ENCODE measurements at regions not wholly inside any gene's neighbourhood (a gene's known extent, or its start where the extent isn't known, plus 50 kb on each side); places are given as distances from the start of the nearest gene placed in this dataset.

DNA sequence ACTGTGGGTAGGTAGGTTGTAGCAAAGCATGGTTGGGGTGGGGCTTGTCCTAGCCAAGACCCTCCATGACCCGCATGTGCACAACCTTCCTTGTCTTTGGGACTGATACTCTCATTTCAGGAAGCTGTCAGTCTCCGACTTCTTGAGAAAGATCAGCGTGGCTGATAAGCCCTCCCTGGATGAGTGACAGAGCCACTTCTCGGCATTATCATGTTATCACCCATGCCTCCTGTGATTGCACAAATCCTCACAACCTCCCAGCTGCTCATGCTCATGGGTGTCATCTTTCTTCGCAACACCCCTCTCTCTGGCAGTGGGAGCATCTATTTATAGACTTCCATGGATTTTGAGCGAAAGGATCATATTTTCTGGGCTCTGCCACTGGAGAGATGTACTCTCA is 314.2 kb downstream of the FOXL1 start:
- POLR2A ChIA-PET, result no interaction called here
- no peak for DNase-seq (ENCODE audit: low read depth, low spot score)
- TF ChIP-seq, protein P1, sequence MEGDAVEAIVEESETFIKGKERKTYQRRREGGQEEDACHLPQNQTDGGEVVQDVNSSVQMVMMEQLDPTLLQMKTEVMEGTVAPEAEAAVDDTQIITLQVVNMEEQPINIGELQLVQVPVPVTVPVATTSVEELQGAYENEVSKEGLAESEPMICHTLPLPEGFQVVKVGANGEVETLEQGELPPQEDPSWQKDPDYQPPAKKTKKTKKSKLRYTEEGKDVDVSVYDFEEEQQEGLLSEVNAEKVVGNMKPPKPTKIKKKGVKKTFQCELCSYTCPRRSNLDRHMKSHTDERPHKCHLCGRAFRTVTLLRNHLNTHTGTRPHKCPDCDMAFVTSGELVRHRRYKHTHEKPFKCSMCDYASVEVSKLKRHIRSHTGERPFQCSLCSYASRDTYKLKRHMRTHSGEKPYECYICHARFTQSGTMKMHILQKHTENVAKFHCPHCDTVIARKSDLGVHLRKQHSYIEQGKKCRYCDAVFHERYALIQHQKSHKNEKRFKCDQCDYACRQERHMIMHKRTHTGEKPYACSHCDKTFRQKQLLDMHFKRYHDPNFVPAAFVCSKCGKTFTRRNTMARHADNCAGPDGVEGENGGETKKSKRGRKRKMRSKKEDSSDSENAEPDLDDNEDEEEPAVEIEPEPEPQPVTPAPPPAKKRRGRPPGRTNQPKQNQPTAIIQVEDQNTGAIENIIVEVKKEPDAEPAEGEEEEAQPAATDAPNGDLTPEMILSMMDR (IDR thresholded peaks at IDR 0.05; ENCODE audit: insufficient read depth, low read length, missing control alignments), result no peak
- no peak overlapping the region for H3K4me3 ChIP-seq (ENCODE audit: low read depth, low read length)
- CTCF ChIA-PET, result interaction anchor here (1.1 kb wide), 1 partner anchor 9 kb away, joined by 4 read pairs; no protein-coding TSS in a partner anchor

DNA sequence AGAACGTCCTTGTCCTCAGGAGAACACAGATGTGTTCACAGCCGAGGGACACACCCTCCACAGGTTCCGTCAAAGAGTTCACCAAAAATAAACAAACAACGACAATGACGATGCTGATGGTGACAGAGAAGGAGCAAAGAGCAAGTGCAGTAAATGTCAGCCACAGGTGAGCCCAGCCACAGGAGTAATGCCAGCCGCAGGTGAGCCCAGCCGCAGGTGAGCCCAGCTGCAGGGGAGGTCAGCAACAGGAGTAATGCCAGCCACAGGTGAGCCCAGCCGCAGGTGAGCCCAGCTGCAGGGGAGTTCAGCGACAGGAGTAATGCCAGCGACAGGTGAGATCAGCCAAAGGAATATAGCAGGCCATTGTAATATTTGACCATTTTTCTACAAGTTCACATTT is 315.2 kb downstream of the FOXL1 start:
- no peak for DNase-seq (ENCODE audit: low read depth, low spot score)
- no peak overlapping the region for H3K4me3 ChIP-seq (ENCODE audit: low read depth, low read length)
- ChIA-PET POLR2A (no interaction called here), CTCF (no interaction called here)
- TF ChIP-seq, protein P1 (IDR thresholded peaks at IDR 0.05; ENCODE audit: insufficient read depth, low read length, missing control alignments), result no peak

DNA sequence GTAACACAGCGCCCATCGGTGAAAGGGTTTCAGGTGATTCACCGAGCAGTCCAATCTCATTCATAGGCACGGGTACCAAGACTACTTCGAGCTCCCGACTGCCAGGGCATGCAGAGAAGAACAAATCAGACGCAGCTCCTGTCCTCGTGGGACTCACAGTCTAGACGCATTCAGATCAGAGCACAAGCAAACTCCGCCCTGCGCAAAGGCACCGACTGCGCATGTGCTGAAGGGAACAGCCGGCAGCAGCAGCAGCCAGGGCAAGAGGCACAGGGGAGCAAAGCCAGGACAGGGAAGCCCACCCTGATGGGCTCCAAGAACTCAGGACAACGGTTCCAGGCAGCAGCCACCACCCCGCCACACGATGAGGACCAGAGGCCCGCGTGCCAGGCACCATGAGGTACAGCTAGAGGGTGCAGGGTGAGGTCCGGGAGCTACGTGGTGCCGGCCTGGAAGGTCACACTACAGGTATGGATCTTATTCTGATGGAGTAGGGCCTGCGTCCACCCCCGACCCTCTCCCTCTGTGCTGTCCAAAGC is 315.7 kb downstream of the FOXL1 start:
- no peak for DNase-seq (ENCODE audit: low read depth, low spot score)
- CTCF ChIA-PET, result no interaction called here
- POLR2A ChIA-PET, result no interaction called here
- no peak overlapping the region for H3K4me3 ChIP-seq (ENCODE audit: low read depth, low read length)
- TF ChIP-seq, protein P1 (IDR thresholded peaks at IDR 0.05; ENCODE audit: insufficient read depth, low read length, missing control alignments), result no peak

DNA sequence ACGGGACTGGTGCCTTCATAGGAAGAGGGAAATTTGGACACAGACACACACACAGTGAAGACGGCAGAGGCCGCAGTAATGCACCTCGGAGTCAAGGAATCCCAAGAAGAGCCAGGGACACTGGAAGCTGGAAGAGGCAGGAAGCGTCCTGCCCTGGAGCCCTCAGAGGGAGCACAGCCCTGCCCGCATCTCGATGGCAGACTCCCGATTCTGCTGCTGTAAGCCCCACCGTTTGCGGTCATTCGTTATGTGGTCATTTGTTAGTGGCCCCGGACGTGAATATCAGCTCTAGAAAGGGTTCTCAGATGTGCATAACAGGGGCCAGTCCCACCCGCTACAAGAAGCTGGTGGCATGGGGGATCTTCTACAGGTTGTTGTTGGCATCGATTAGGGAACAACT is 316.6 kb downstream of the FOXL1 start:
- POLR2A ChIA-PET, result no interaction called here
- no peak overlapping the region for H3K4me3 ChIP-seq (ENCODE audit: low read depth, low read length)
- no peak for DNase-seq (ENCODE audit: low read depth, low spot score)
- CTCF ChIA-PET, result interaction anchor here (0.6 to 1.2 kb wide), 2 partner anchors 19 to 122 kb away, joined by 3 read pairs; no protein-coding TSS in a partner anchor
- TF ChIP-seq, protein P1 (IDR thresholded peaks at IDR 0.05; ENCODE audit: insufficient read depth, low read length, missing control alignments), result no peak

DNA sequence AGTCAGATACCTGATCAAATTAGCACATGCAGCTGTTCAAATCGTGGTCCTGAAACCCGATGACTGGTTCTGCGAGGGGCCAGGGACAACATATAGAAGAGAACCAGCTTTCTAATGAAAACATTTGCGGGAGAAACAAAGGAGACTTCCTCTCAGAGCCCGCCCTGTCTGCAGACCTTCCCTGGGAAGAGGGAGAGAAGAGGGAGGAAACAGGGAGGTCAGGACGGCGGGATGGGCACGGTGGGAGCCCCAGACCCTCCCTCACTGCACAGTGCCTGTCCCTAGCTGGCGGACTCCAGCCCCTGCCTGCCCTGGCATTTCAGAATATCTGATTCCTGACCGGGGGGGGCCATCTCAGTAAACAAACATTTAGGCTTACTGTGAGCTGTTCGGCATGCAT is 317.3 kb downstream of the FOXL1 start:
- TF ChIP-seq, protein P1 (IDR thresholded peaks at IDR 0.05; ENCODE audit: insufficient read depth, low read length, missing control alignments), result no peak
- ChIA-PET CTCF (interaction anchor here (1.2 kb wide), 1 partner anchor 122 kb away, joined by 3 read pairs; no protein-coding TSS in a partner anchor), POLR2A (no interaction called here)
- no peak overlapping the region for H3K4me3 ChIP-seq (ENCODE audit: low read depth, low read length)
- no peak for DNase-seq (ENCODE audit: low read depth, low spot score)

DNA sequence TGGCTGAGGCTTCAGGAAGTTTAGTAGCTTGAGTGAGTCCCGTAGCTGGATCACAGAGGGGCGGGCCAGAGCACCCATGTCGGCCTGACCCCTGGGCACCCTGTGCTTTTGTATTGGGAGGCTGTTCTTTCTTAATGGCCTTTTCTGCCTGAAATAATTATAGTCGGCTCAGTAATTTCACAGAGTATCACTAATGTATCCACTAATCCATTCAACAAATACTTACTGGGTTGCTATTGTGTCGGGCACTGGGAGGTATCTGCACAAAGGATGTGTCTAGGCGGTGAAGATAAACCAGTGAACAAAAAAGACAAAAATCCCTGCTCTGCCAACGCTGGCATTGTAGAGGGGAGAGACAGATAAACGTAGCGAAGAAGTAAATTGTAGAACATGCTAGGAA is 318.6 kb downstream of the FOXL1 start:
- TF ChIP-seq, protein P1 (IDR thresholded peaks at IDR 0.05; ENCODE audit: insufficient read depth, low read length, missing control alignments), result no peak
- DNase-seq (ENCODE audit: low read depth, low spot score), result no peak
- POLR2A ChIA-PET, result no interaction called here
- CTCF ChIA-PET, result no interaction called here
- no peak overlapping the region for H3K4me3 ChIP-seq (ENCODE audit: low read depth, low read length)
